ENCODE measurements at regions not wholly inside any gene's neighbourhood (a gene's known extent, or its start where the extent isn't known, plus 50 kb on each side); places are given as distances from the start of the nearest gene placed in this dataset.
"Not testable (repeated sequence)": the region's sequence is repeated elsewhere in the genome, so short reads cannot be mapped to it uniquely, and the experiment has no call there.

DNA sequence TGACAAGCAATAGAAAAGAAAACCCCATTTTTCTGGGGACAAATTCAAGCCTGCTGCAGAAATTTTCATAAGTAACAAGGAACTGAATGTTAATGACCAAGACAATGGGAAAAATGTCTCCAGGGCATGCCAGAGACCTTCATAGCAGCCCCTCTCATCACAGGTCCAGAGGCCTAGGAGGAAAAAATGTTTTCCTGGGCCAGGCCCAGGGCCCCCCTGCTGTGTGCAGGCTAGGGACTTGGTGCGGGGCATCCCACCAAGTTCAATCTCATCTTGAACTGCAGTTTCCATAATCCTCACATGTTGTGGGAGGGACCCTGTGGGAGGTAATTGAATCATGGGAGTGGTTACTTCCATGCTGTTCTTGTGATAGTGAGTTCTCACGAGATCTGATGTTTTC, 211.5 kb upstream of the GRIA3 start:
- H3K9me3 Mint-ChIP-seq = peaks cover 59% of the 10 kb centered on the region
- H3K27me3 Mint-ChIP-seq (ENCODE audit: low read depth) = no peaks in the 10 kb centered on the region
- H3K36me3 Mint-ChIP-seq = no peaks in the 10 kb centered on the region
- no peaks in the 10 kb centered on the region for H3K4me1 Mint-ChIP-seq
- H3K4me3 Mint-ChIP-seq = no peak overlapping the region
- DNase-seq (ENCODE audit: low spot score in 2 of 2, unreplicated experiment in 2 of 2) = no peak
- TF ChIP-seq, protein P1, sequence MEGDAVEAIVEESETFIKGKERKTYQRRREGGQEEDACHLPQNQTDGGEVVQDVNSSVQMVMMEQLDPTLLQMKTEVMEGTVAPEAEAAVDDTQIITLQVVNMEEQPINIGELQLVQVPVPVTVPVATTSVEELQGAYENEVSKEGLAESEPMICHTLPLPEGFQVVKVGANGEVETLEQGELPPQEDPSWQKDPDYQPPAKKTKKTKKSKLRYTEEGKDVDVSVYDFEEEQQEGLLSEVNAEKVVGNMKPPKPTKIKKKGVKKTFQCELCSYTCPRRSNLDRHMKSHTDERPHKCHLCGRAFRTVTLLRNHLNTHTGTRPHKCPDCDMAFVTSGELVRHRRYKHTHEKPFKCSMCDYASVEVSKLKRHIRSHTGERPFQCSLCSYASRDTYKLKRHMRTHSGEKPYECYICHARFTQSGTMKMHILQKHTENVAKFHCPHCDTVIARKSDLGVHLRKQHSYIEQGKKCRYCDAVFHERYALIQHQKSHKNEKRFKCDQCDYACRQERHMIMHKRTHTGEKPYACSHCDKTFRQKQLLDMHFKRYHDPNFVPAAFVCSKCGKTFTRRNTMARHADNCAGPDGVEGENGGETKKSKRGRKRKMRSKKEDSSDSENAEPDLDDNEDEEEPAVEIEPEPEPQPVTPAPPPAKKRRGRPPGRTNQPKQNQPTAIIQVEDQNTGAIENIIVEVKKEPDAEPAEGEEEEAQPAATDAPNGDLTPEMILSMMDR (IDR thresholded peaks at IDR 0.05; ENCODE audit: unreplicated experiment) = no peak
- no peak overlapping the region for H3K27ac Mint-ChIP-seq

DNA sequence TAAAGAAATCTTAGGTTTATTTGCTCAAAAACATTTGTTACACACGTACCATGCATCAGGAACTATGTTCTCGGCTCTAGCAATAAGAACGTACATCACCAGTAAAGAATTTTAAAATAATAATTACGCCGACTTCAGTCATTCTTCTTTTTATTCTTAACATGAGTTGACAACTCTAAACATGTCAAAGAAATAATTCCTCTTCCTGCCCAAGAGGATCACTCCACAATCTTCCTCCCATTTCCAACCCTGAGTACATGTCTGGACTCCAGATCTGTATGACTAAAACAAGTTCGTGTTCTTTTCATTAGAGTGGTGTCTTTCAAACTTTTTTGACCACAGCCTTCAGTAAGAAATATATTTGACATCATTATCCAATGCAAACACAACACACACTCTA, 201.6 kb upstream of the GRIA3 start:
- no peak overlapping the region for H3K4me3 Mint-ChIP-seq
- no peak overlapping the region for H3K27ac Mint-ChIP-seq
- no peaks in the 10 kb centered on the region for H3K27me3 Mint-ChIP-seq (ENCODE audit: low read depth)
- peaks cover 52% of the 10 kb centered on the region for H3K9me3 Mint-ChIP-seq
- H3K36me3 Mint-ChIP-seq = no peaks in the 10 kb centered on the region
- DNase-seq (ENCODE audit: low spot score in 2 of 2, unreplicated experiment in 2 of 2) = no peak
- TF ChIP-seq, protein P1 (IDR thresholded peaks at IDR 0.05; ENCODE audit: unreplicated experiment) = no peak
- no peaks in the 10 kb centered on the region for H3K4me1 Mint-ChIP-seq

DNA sequence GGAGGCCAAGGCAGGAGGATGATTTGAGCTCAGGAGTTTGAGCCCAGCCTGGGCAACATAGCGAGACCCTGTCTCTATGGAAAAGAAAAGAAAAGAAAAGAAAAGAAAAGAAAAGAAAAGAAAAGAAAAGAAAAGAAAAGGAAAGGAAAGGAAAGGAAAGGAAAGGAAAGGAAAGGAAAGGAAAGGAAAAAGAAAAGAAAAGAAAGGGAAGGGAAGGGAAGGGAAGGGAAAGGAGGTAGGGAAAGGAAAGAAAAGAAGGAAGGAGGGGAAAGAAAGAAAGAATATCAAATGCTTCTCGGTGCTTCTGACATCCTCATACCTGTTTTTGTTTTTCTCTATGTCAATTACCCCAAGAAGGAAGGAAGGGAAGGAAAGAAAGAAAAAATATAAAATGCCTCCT, 181.2 kb upstream of the GRIA3 start:
- not testable (repeated sequence) for DNase-seq (ENCODE audit: low spot score in 2 of 2, unreplicated experiment in 2 of 2); H3K27me3 Mint-ChIP-seq (ENCODE audit: low read depth); H3K4me1 Mint-ChIP-seq; H3K4me3 Mint-ChIP-seq; H3K27ac Mint-ChIP-seq; H3K36me3 Mint-ChIP-seq
- H3K9me3 Mint-ChIP-seq = peaks cover 44% of the 10 kb centered on the region

DNA sequence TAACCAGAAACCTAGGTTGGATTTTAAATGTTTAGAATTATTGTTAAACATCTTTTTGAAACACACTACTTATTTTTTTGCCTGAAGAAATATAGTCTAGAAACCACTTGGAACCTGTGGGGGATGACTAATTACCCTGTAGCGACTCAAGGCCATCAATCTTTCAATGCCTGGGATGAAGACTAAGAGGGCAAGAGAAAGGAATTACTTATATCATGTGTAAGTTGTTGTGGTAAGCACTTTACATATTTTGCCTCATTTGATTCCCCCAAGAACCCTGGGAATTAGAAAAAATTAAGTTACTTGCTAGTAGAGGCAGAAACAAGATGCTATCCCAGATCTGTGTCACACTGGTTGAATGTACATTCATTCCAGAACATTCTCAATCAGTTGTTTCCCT, 170.9 kb upstream of the GRIA3 start:
- TF ChIP-seq, protein P1 (IDR thresholded peaks at IDR 0.05; ENCODE audit: unreplicated experiment) = no peak
- Mint-ChIP-seq H3K9me3 (peaks cover 51% of the 10 kb centered on the region), H3K27me3 (ENCODE audit: low read depth) (no peaks in the 10 kb centered on the region), H3K27ac (no peak overlapping the region), H3K4me3 (no peak overlapping the region), H3K4me1 (no peaks in the 10 kb centered on the region), H3K36me3 (no peaks in the 10 kb centered on the region)
- DNase-seq (ENCODE audit: low spot score in 2 of 2, unreplicated experiment in 2 of 2) = no peak

DNA sequence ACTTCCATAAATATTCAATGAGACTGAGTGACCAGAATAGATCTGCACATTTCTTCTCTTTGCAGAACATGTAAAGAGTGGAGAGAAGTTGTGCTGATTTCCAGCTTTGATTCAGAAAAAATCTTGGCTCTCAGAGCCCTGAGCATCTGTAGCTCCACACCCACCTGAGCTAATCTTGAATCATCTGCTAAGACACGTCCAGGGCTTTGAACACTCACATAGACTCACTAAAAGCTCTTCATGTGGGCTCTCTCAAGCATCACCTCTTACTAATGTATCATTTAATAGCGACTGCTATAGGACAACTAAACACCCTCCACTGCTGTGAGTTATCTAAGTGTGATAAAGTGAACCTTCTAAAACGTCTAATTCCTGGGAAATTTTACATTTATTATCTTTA, 147.7 kb upstream of the GRIA3 start:
- Mint-ChIP-seq H3K27ac (no peak overlapping the region), H3K9me3 (peaks cover 28% of the 10 kb centered on the region), H3K27me3 (ENCODE audit: low read depth) (no peaks in the 10 kb centered on the region), H3K36me3 (no peaks in the 10 kb centered on the region), H3K4me3 (no peak overlapping the region), H3K4me1 (no peaks in the 10 kb centered on the region)
- TF ChIP-seq, protein P1 (IDR thresholded peaks at IDR 0.05; ENCODE audit: unreplicated experiment) = no peak
- DNase-seq (ENCODE audit: low spot score in 2 of 2, unreplicated experiment in 2 of 2) = no peak

DNA sequence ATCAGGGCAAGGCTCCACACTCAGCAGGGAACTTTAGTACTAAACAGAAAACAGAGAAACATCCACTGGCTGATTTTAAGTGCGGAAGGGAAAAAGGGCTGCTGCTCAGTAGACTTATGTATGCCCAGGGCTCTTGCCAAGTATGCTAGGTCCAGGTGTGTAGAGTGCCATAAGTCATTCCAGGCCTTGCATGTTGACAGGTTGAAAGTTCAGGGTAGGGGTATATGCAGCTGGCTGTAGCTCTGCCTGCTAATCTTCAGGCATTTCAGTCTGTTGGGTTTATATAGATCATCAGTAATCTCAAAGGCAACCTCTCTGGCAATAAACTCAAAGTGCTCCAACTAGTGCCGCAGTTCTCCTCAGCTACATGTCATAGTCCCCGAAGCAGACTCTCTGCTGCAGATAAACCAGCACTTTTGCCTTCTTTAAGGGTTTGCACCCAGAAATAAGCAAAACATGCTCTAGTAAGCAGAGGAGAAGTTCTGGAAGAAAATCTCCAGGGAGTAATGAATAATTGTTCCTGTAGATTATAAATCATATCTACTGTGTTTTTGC, 134.9 kb upstream of the GRIA3 start:
- Mint-ChIP-seq H3K27ac (no peak overlapping the region), H3K9me3 (peaks cover 26% of the 10 kb centered on the region), H3K4me1 (no peaks in the 10 kb centered on the region), H3K27me3 (ENCODE audit: low read depth) (no peaks in the 10 kb centered on the region), H3K36me3 (no peaks in the 10 kb centered on the region), H3K4me3 (no peak overlapping the region)
- no peak for DNase-seq (ENCODE audit: low spot score in 2 of 2, unreplicated experiment in 2 of 2)
- TF ChIP-seq, protein P1 (IDR thresholded peaks at IDR 0.05; ENCODE audit: unreplicated experiment) = no peak

Measured in mesothelial cell of epicardium (in vitro differentiated cells).